BLaER1 treated with 17β-estradiol and CSF1 and Interleukin-3, amounts not matched to agents 10 nM and 100 nM (cell line): ENCODE measurements at regions not wholly inside any gene's neighbourhood (a gene's known extent, or its start where the extent isn't known, plus 50 kb on each side); places are given as distances from the start of the nearest gene placed in this dataset.
"Not testable (repeated sequence)": the region's sequence is repeated elsewhere in the genome, so short reads cannot be mapped to it uniquely, and the experiment has no call there.

Source experiments
- H3K27ac ChIP-seq, 11 experiments: shearing (Covaris generic); formaldehyde crosslinking; 2 replicates each; pipeline ENCODE4 v1.8.1; 2022
- H3K27me3 ChIP-seq, 11 experiments: shearing (Covaris generic); formaldehyde crosslinking; 2 replicates each; pipeline ENCODE4 v1.8.1; 2022
- H3K36me3 ChIP-seq, 11 experiments: shearing (Covaris generic); formaldehyde crosslinking; 2 replicates each; pipeline ENCODE4 v1.8.1; 2022
- H3K4me1 ChIP-seq, 10 experiments: shearing (Covaris generic); formaldehyde crosslinking; 2 replicates each; pipeline ENCODE4 v1.8.1; 2022
- H3K4me2 ChIP-seq, 11 experiments: shearing (Covaris generic); formaldehyde crosslinking; 2 replicates each; pipeline ENCODE4 v1.8.1; 2022
- H3K4me3 ChIP-seq, 10 experiments: shearing (Covaris generic); formaldehyde crosslinking; 2 replicates each; pipeline ENCODE4 v1.8.1; 2022
- H3K9ac ChIP-seq, 11 experiments: shearing (Covaris generic); formaldehyde crosslinking; 2 replicates each; pipeline ENCODE4 v1.8.1; 2022
- H3K9me3 ChIP-seq, 11 experiments: shearing (Covaris generic); formaldehyde crosslinking; replicated peaks in 1 of 11; 2 replicates each; pipeline ENCODE4 v1.8.1; 2022
- H4K20me1 ChIP-seq, 11 experiments: shearing (Covaris generic); formaldehyde crosslinking; 2 replicates each; pipeline ENCODE4 v1.8.1; 2022
- Cebpa-rat ChIP-seq, 11 experiments: shearing (Covaris generic); IDR thresholded peaks; 2 replicates each; pipeline ENCODE4 v1.8.1; 2022

DNA sequence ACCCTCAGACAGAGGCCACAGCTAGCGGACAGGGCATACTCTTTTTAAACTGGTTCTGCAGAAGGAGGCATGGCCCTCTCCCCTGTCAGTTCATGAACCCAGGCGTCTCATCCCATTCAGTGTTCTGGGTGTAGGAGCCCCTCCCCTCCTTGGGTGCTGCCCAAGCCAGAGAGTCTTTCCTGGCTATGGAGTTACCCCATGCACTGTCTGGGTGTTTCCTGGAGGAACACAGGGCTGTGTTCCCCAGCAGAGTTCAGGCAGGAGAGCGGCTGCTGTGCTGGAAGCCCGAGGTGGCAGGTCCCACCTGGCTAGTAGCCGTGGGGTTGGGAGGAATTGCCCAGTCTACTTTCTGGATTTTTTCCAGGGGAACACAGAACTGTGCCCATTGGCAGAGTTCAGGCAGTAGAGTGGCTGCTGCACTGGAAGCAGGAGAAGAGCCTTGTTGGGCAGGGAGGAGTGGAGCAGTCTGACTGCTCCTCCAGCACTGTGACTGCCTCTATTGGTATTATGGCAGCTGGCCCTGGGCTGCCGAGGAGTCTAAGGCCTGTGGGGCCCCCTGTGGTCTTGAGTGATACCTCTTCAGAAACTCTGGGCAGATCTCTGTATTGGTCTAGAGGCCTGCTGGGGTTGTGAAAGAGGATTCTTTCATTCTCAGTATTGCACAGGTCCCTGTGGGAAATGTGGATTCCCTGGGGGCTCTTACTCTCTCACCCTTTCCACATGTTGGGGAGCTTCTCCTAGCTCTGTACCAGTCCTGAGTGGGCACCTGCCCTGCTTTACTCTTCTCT lies 168.3 kb downstream of the PCDH20 start:
- no peak overlapping the region for H3K9ac ChIP-seq
- H3K27me3 ChIP-seq, result no peaks in the 10 kb centered on the region
- H3K36me3 ChIP-seq, result no peaks in the 10 kb centered on the region
- no peak overlapping the region for H3K4me3 ChIP-seq
- no peaks in the 10 kb centered on the region for H3K4me1 ChIP-seq
- TF ChIP-seq Cebpa-rat (IDR thresholded peaks at IDR 0.05), result no peak; a peak in 1 of 22 replicates
- no peaks in the 10 kb centered on the region; a peak in 1 of 22 replicates for H3K9me3 ChIP-seq
- H4K20me1 ChIP-seq, result no peaks in the 10 kb centered on the region
- peak overlapping the region in 2 of 11 experiments; percentile 18 to 31; a peak in 1 of 22 replicates for H3K27ac ChIP-seq
- H3K4me2 ChIP-seq, result no peak overlapping the region

DNA sequence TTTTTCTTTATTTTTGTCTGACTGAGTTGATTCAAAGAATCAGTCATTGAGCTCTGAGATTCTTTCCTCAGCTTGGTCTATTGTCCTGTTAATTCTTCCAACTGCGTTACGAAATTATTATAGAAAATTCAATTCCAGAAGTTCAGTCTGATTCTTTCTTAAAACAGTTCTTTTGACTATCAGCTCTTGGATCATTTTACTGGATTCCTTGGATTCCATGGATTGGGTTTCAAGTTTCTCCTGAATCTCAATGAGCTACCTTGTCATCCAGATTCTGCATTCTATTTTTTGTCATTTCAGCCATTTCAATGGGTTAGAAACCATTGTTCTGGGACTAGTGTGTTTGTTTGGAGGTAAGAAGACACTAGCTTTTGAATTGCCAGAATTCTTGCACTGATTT lies 169.3 kb downstream of the PCDH20 start:
- H3K4me1 ChIP-seq, result no peaks in the 10 kb centered on the region
- no peaks in the 10 kb centered on the region for H3K36me3 ChIP-seq
- no peak overlapping the region for H3K27ac ChIP-seq
- TF ChIP-seq Cebpa-rat (IDR thresholded peaks at IDR 0.05), result no peak
- no peaks in the 10 kb centered on the region for H3K27me3 ChIP-seq
- no peak overlapping the region for H3K9ac ChIP-seq
- no peak overlapping the region for H3K4me3 ChIP-seq
- no peaks in the 10 kb centered on the region; a peak in 1 of 22 replicates for H3K9me3 ChIP-seq
- no peaks in the 10 kb centered on the region for H4K20me1 ChIP-seq
- no peak overlapping the region for H3K4me2 ChIP-seq

DNA sequence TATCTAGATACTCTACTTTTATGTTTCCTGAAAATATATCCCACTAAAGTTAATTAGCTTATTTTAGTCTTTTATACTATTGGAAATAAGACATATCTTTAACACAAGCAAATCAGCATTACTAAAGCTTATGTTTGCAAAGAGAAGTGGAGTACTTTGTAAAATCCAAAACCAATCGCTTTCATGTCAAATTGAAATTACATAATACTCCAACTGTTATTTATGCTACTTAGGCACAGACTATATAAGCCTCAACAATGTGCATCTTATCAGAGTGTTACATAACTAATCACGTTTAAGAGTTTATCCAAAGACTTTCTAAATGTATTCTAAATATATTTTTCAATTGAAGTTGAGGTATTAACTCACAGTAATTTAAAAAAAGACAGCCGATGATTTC lies 200.0 kb downstream of the PCDH20 start:
- no peaks in the 10 kb centered on the region for H3K36me3 ChIP-seq
- no peaks in the 10 kb centered on the region for H3K27me3 ChIP-seq
- H3K9ac ChIP-seq, result no peak overlapping the region
- H3K4me1 ChIP-seq, result no peaks in the 10 kb centered on the region
- no peak overlapping the region for H3K4me2 ChIP-seq
- H4K20me1 ChIP-seq, result no peaks in the 10 kb centered on the region
- TF ChIP-seq Cebpa-rat (IDR thresholded peaks at IDR 0.05), result no peak
- H3K9me3 ChIP-seq, result 0 out of 22 replicates have a peak, but pooled peaks cover 0 to 8% (median 0%) of the 10 kb centered on the region in 11 experiments
- no peak overlapping the region for H3K4me3 ChIP-seq
- H3K27ac ChIP-seq, result no peak overlapping the region

DNA sequence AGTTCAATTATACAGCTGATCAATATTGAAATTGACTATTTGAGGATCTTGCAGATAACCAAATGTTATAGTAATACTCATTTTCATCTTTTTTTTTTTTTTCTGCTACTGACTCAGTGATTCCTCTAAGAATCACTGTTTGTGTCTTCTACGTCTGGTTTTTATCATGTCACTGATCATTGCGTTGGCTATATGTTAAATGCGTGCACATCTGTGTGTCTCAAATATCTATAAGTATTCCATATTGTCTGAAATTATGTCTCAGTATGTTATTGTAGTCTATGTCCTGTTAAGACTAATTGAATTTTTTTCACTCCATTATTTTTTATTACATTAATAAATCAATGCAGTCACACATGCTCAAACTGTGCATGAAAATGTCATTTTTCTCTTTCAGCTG lies 200.5 kb downstream of the PCDH20 start:
- H3K27ac ChIP-seq, result no peak overlapping the region
- no peaks in the 10 kb centered on the region for H3K36me3 ChIP-seq
- no peak overlapping the region for H3K4me3 ChIP-seq
- H3K27me3 ChIP-seq, result no peaks in the 10 kb centered on the region
- H3K9ac ChIP-seq, result no peak overlapping the region
- no peaks in the 10 kb centered on the region for H4K20me1 ChIP-seq
- 0 out of 22 replicates have a peak, but pooled peaks cover 0 to 8% (median 0%) of the 10 kb centered on the region in 11 experiments for H3K9me3 ChIP-seq
- no peaks in the 10 kb centered on the region for H3K4me1 ChIP-seq
- H3K4me2 ChIP-seq, result no peak overlapping the region
- no peak for TF ChIP-seq Cebpa-rat (IDR thresholded peaks at IDR 0.05)

DNA sequence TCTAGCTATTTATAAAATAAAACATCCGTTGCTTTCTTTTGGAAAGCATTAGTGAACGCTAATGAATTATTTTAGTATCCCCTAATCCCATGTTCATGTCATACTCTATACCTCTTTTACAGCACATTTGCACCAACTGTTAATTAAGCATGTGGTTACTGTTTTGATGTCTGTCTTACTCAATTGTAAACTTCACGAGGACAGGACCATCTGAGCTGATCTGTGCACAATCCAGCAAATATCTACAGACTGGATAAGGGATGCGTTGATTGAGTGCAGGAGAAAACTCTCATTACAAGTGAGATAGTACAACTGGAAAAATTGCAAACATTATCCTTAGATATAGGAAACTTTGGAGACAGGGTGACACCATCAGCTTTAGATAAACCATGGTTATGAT lies 201.1 kb downstream of the PCDH20 start:
- H4K20me1 ChIP-seq, result no peaks in the 10 kb centered on the region
- no peaks in the 10 kb centered on the region for H3K4me1 ChIP-seq
- H3K9me3 ChIP-seq, result 0 out of 22 replicates have a peak, but pooled peaks cover 0 to 8% (median 0%) of the 10 kb centered on the region in 11 experiments
- no peaks in the 10 kb centered on the region for H3K27me3 ChIP-seq
- no peak overlapping the region for H3K4me2 ChIP-seq
- H3K9ac ChIP-seq, result no peak overlapping the region
- H3K27ac ChIP-seq, result no peak overlapping the region
- no peak for TF ChIP-seq Cebpa-rat (IDR thresholded peaks at IDR 0.05)
- no peak overlapping the region for H3K4me3 ChIP-seq
- no peaks in the 10 kb centered on the region for H3K36me3 ChIP-seq

DNA sequence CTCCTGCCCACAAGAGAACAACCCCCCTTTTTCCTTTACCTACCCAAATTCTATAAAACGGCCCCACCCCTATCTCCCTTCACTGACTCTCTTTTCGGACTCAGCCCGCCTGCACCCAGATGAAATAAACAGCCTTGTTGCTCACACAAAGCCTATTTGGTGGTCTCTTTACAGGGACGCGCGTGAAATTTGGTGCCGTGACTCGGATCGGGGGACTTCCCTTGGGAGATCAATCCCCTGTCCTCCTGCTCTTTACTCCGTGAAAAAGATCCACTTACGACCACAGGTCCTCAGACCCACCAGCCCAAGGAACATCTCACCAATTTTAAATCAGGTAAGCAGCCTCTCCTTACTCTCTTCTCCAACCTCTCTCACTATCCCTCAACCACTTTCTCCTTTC lies 209.8 kb downstream of the PCDH20 start:
- H3K9me3 ChIP-seq, H3K27me3 ChIP-seq, H4K20me1 ChIP-seq, H3K4me1 ChIP-seq, H3K27ac ChIP-seq, H3K9ac ChIP-seq, H3K4me2 ChIP-seq, H3K36me3 ChIP-seq, H3K4me3 ChIP-seq: not testable (repeated sequence)

DNA sequence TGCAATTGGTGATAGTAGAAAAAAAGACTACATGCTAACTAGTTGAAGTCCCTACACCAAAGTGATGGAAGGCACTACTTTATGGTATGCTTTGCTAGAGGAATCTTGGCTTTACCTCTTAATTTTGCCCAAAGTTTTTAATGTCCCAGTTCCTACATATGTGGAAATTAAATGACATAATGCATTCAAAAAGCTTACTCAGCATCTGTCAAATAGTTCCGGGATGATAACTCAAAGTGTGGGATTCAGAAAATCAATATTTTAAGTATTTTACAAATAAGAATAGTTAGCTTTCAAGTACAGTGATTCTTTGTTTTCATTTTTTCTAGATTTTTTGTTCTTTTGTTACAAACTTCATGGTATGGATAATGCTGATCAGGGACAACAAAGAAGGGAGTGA lies 211.6 kb downstream of the PCDH20 start:
- H3K27ac ChIP-seq, result no peak overlapping the region

DNA sequence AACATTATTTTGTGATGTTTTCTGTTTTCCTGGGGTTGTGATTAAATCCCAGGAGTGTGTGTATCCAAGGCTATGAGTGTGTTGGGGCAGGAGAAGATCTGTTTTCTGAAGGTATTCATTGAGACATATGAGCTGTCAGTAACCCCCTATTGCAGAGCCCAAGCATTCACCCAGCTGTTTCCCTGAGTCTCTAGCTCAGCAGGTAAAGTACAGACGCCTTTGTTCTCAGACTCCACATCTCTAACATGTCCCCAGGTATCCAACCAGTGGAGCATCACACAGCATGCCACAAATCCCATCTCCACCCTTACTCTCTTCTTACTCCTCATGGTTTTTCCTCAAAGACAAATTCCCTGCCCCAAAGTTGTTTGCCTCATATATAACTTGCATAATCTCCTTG lies 213.6 kb downstream of the PCDH20 start:
- Histone ChIP-seq H3K4me1 (no peaks in the 10 kb centered on the region), H3K27ac (no peak overlapping the region), H3K4me3 (no peak overlapping the region), H3K36me3 (no peaks in the 10 kb centered on the region), H3K9ac (no peak overlapping the region), H3K4me2 (no peak overlapping the region), H4K20me1 (no peaks in the 10 kb centered on the region), H3K9me3 (no peaks in the 10 kb centered on the region), H3K27me3 (no peaks in the 10 kb centered on the region)
- TF ChIP-seq Cebpa-rat (IDR thresholded peaks at IDR 0.05), result no peak

More for the DNA sequence above, 211.6 kb downstream of the PCDH20 start:
- Histone ChIP-seq H3K4me2 (no peak overlapping the region), H3K36me3 (no peaks in the 10 kb centered on the region), H3K4me3 (no peak overlapping the region), H3K9me3 (no peaks in the 10 kb centered on the region), H3K27me3 (no peaks in the 10 kb centered on the region), H3K9ac (no peak overlapping the region), H4K20me1 (no peaks in the 10 kb centered on the region), H3K4me1 (no peaks in the 10 kb centered on the region)
- TF ChIP-seq Cebpa-rat (IDR thresholded peaks at IDR 0.05), result no peak

DNA sequence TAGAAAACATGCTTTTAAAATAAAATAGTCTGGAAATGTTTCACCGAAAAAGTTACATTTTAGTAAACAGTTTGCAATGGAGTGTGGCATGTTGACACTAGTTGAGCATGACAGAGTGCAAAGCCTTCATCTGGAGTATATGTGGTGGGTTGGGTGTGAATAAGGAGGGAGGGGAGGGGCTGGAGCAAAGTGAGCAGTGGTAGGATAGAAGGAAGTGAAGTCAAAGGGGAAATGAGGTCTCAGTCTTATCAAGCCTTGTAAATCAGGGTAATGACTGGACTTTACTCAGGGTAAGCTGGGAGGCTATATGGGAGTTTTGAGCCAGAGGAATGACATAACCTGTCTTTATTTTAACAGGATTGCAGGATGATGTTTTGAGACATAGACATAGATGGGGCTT lies 222.8 kb downstream of the PCDH20 start:
- Histone ChIP-seq H3K4me2 (no peak overlapping the region), H3K9ac (no peak overlapping the region), H4K20me1 (no peaks in the 10 kb centered on the region), H3K36me3 (no peaks in the 10 kb centered on the region), H3K27me3 (no peaks in the 10 kb centered on the region), H3K9me3 (no peaks in the 10 kb centered on the region), H3K4me1 (no peaks in the 10 kb centered on the region), H3K4me3 (no peak overlapping the region), H3K27ac (no peak overlapping the region)
- TF ChIP-seq Cebpa-rat (IDR thresholded peaks at IDR 0.05), result no peak

DNA sequence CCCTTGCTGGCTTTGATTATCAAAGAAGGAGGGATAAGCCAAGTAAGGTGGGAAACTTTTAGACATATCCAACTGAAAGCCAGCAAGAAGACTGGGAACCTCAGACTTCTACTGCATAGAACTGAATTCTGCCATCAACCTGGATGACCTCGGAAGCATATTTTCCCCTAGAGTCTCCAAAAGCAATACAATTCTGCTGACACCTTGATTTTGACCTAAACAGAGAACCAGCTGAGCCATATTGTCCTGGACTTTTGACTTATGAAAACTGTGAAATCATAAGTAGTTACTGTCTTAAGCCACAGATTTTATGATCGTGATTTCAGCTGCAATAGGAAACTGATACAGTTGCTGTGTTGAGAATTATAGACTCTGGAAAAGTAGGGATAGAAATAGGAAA lies 227.6 kb downstream of the PCDH20 start:
- Histone ChIP-seq H3K9ac (no peak overlapping the region), H3K4me2 (no peak overlapping the region), H3K36me3 (no peaks in the 10 kb centered on the region), H3K27ac (no peak overlapping the region), H3K9me3 (no peaks in the 10 kb centered on the region), H3K4me1 (no peaks in the 10 kb centered on the region), H3K27me3 (no peaks in the 10 kb centered on the region), H3K4me3 (no peak overlapping the region), H4K20me1 (no peaks in the 10 kb centered on the region)
- TF ChIP-seq Cebpa-rat (IDR thresholded peaks at IDR 0.05), result no peak
